ENCODE measurements at regions not wholly inside any gene's neighbourhood (a gene's known extent, or its start where the extent isn't known, plus 50 kb on each side); places are given as distances from the start of the nearest gene placed in this dataset.

- H3K36me3 Mint-ChIP-seq = no peaks in the 10 kb centered on the region
- Histone ChIP-seq H3K4me3 (ENCODE audit: low read length) (no peak overlapping the region), H3K4me1 (ENCODE audit: control insufficient read depth, insufficient read depth, low read length) (no peaks in the 10 kb centered on the region), H3K27me3 (ENCODE audit: control insufficient read depth, insufficient read depth, low read length) (no peaks in the 10 kb centered on the region), H3K27ac (ENCODE audit: low read length) (no peak overlapping the region), H3K36me3 (ENCODE audit: control insufficient read depth, insufficient read depth, low read length) (no peaks in the 10 kb centered on the region), H3K9me3 (ENCODE audit: control insufficient read depth, insufficient read depth, low read length) (no peaks in the 10 kb centered on the region)
- no peak overlapping the region for H3K27ac Mint-ChIP-seq
- DNase-seq = no peak
- no peak for TF ChIP-seq CTCF (IDR thresholded peaks at IDR 0.05)
- H3K27me3 Mint-ChIP-seq (ENCODE audit: low read depth in 2 of 2) = no peaks in the 10 kb centered on the region
- no peak overlapping the region for H3K4me3 Mint-ChIP-seq
- intact Hi-C loops (cut with micrococcal nuclease) = no loop called here
- H3K9me3 Mint-ChIP-seq = peaks cover 6 to 7% of the 10 kb centered on the region in 2 donors
- no peak for ATAC-seq
- H3K4me1 Mint-ChIP-seq = no peaks in the 10 kb centered on the region
Measured at GRCh38 chr2:150023663-150024062, 436.1 kb upstream of the MMADHC start.

GRCh38 chr2:150023044-150023443 is 435.5 kb upstream of the MMADHC start:
- TF ChIP-seq CTCF (IDR thresholded peaks at IDR 0.05) = no peak
- Histone ChIP-seq H3K9me3 (ENCODE audit: control insufficient read depth, insufficient read depth, low read length) (no peaks in the 10 kb centered on the region), H3K27ac (ENCODE audit: low read length) (no peak overlapping the region), H3K27me3 (ENCODE audit: control insufficient read depth, insufficient read depth, low read length) (no peaks in the 10 kb centered on the region), H3K4me1 (ENCODE audit: control insufficient read depth, insufficient read depth, low read length) (no peaks in the 10 kb centered on the region), H3K36me3 (ENCODE audit: control insufficient read depth, insufficient read depth, low read length) (no peaks in the 10 kb centered on the region), H3K4me3 (ENCODE audit: low read length) (no peak overlapping the region)
- H3K4me1 Mint-ChIP-seq = no peaks in the 10 kb centered on the region
- H3K36me3 Mint-ChIP-seq = no peaks in the 10 kb centered on the region
- peaks cover 6 to 7% of the 10 kb centered on the region in 2 donors for H3K9me3 Mint-ChIP-seq
- peak in 1 of 2 donors; percentile 2 for DNase-seq
- peak in 1 of 3 donors; percentile 32 for ATAC-seq
- no peak overlapping the region for H3K4me3 Mint-ChIP-seq
- 91% methylated on average over 3 of the region's 3 CpGs for WGBS (ENCODE audit: insufficient coverage)
- H3K27me3 Mint-ChIP-seq (ENCODE audit: low read depth in 2 of 2) = no peaks in the 10 kb centered on the region
- intact Hi-C loops (cut with micrococcal nuclease) = no loop called here
- H3K27ac Mint-ChIP-seq = no peak overlapping the region

GRCh38 chr2:150020937-150021673 is 433.5 kb upstream of the MMADHC start:
- no peak overlapping the region for H3K4me3 ChIP-seq (ENCODE audit: low read length)
- Mint-ChIP-seq H3K4me1 (no peaks in the 10 kb centered on the region), H3K36me3 (no peaks in the 10 kb centered on the region), H3K4me3 (no peak overlapping the region), H3K27me3 (ENCODE audit: low read depth in 2 of 2) (no peaks in the 10 kb centered on the region), H3K27ac (no peak overlapping the region), H3K9me3 (peaks cover 7 to 8% of the 10 kb centered on the region in 2 donors)
- no peak for DNase-seq
- no peak for TF ChIP-seq CTCF (IDR thresholded peaks at IDR 0.05)
- no peak for ATAC-seq
- no peaks in the 10 kb centered on the region for H3K27me3 ChIP-seq (ENCODE audit: control insufficient read depth, insufficient read depth, low read length)
- WGBS (ENCODE audit: insufficient coverage) = 52% methylated on average over 5 of the region's 5 CpGs
- H3K4me1 ChIP-seq (ENCODE audit: control insufficient read depth, insufficient read depth, low read length) = no peaks in the 10 kb centered on the region
- no peak overlapping the region for H3K27ac ChIP-seq (ENCODE audit: low read length)
- H3K9me3 ChIP-seq (ENCODE audit: control insufficient read depth, insufficient read depth, low read length) = no peaks in the 10 kb centered on the region
- intact Hi-C loops (cut with micrococcal nuclease) = no loop called here
- no peaks in the 10 kb centered on the region for H3K36me3 ChIP-seq (ENCODE audit: control insufficient read depth, insufficient read depth, low read length)

- WGBS (ENCODE audit: insufficient coverage) = no CpG with 5 or more reads among the region's 1 CpG
Measured at GRCh38 chr2:150020221-150020620, 432.6 kb upstream of the MMADHC start.

More at GRCh38 chr2:150020221-150020620, 432.6 kb upstream of the MMADHC start:
- H3K4me3 ChIP-seq (ENCODE audit: low read length) = no peak overlapping the region
- Mint-ChIP-seq H3K27me3 (ENCODE audit: low read depth in 2 of 2) (no peaks in the 10 kb centered on the region), H3K4me1 (no peaks in the 10 kb centered on the region), H3K9me3 (peaks cover 7 to 8% of the 10 kb centered on the region in 2 donors), H3K4me3 (no peak overlapping the region), H3K27ac (no peak overlapping the region), H3K36me3 (no peaks in the 10 kb centered on the region)
- no peak for ATAC-seq
- no peak for TF ChIP-seq CTCF (IDR thresholded peaks at IDR 0.05)
- no peaks in the 10 kb centered on the region for H3K4me1 ChIP-seq (ENCODE audit: control insufficient read depth, insufficient read depth, low read length)
- no peak overlapping the region for H3K27ac ChIP-seq (ENCODE audit: low read length)
- intact Hi-C loops (cut with micrococcal nuclease) = no loop called here
- no peak for DNase-seq
- no peaks in the 10 kb centered on the region for H3K27me3 ChIP-seq (ENCODE audit: control insufficient read depth, insufficient read depth, low read length)
- H3K36me3 ChIP-seq (ENCODE audit: control insufficient read depth, insufficient read depth, low read length) = no peaks in the 10 kb centered on the region
- H3K9me3 ChIP-seq (ENCODE audit: control insufficient read depth, insufficient read depth, low read length) = no peaks in the 10 kb centered on the region
